ENCODE measurements at regions not wholly inside any gene's neighbourhood (a gene's known extent, or its start where the extent isn't known, plus 50 kb on each side); places are given as distances from the start of the nearest gene placed in this dataset.
"Not testable (repeated sequence)": the region's sequence is repeated elsewhere in the genome, so short reads cannot be mapped to it uniquely, and the experiment has no call there.

- DNase-seq: no peak
- Histone ChIP-seq H3K79me1 (ENCODE audit: low read length) (no peaks in the 10 kb centered on the region), H3K4me2 (ENCODE audit: low read length) (no peak overlapping the region), H3K27me3 (ENCODE audit: insufficient read depth, low read length) (no peaks in the 10 kb centered on the region), H2BK120ac (ENCODE audit: insufficient read depth, low read length, poor library complexity) (no peak overlapping the region), H3K23ac (ENCODE audit: low read length) (no peak overlapping the region), H3K18ac (ENCODE audit: low read length) (no peak overlapping the region), H4K12ac (ENCODE audit: low read depth, low read length) (no peak overlapping the region), H2BK5ac (ENCODE audit: low read depth, low read length, poor library complexity) (no peak overlapping the region), H3K36me3 (ENCODE audit: control insufficient read depth in 1 of 2, insufficient read depth in 2 of 2, low read length in 2 of 2) (no peaks in the 10 kb centered on the region), H3K4me3 (ENCODE audit: low read depth, low read length) (no peak overlapping the region), H2BK12ac (ENCODE audit: low read length) (no peak overlapping the region), H3K4ac (ENCODE audit: low read depth, low read length) (no peak overlapping the region), H3K9ac (ENCODE audit: low read length) (no peak overlapping the region), H4K91ac (ENCODE audit: low read depth, low read length) (no peak overlapping the region), H2AK5ac (ENCODE audit: low read length) (no peak overlapping the region), H4K8ac (ENCODE audit: low read depth, low read length) (no peak overlapping the region), H3K4me1 (ENCODE audit: control insufficient read depth in 1 of 2, insufficient read depth in 2 of 2, low read length in 2 of 2) (no peaks in the 10 kb centered on the region), H3K9me3 (ENCODE audit: insufficient read depth, low read depth, low read length) (no peaks in the 10 kb centered on the region), H2AFZ (ENCODE audit: insufficient read depth, low read length, poor library complexity) (no peak overlapping the region), H3K79me2 (ENCODE audit: control insufficient read depth, insufficient read depth, low read length, poor library complexity) (no peaks in the 10 kb centered on the region), H3K14ac (ENCODE audit: low read length) (no peak overlapping the region), H3K27ac (ENCODE audit: low read depth, low read length) (no peak overlapping the region)
- no CpG with 5 or more reads among the region's 1 CpG for WGBS (ENCODE audit: extremely low coverage, insufficient coverage, insufficient read length)
These were observed 698.7 kb downstream of the GABRG1 start for GRCh38 chr4:45425135-45425534.

GRCh38 chr4:45423896-45424295 is 697.5 kb upstream of the GNPDA2 start:
- no peak overlapping the region for H4K12ac ChIP-seq (ENCODE audit: low read depth, low read length)
- no peak overlapping the region for H3K4me3 ChIP-seq (ENCODE audit: low read depth, low read length)
- H2AFZ ChIP-seq (ENCODE audit: insufficient read depth, low read length, poor library complexity): no peak overlapping the region
- H3K79me2 ChIP-seq (ENCODE audit: control insufficient read depth, insufficient read depth, low read length, poor library complexity): no peaks in the 10 kb centered on the region
- H3K9ac ChIP-seq (ENCODE audit: low read length): no peak overlapping the region
- no peaks in the 10 kb centered on the region for H3K9me3 ChIP-seq (ENCODE audit: insufficient read depth, low read depth, low read length)
- no peak overlapping the region for H3K18ac ChIP-seq (ENCODE audit: low read length)
- H3K4me2 ChIP-seq (ENCODE audit: low read length): no peak overlapping the region
- H3K79me1 ChIP-seq (ENCODE audit: low read length): no peaks in the 10 kb centered on the region
- H4K8ac ChIP-seq (ENCODE audit: low read depth, low read length): no peak overlapping the region
- H3K27ac ChIP-seq (ENCODE audit: low read depth, low read length): no peak overlapping the region
- no peak overlapping the region for H2BK5ac ChIP-seq (ENCODE audit: low read depth, low read length, poor library complexity)
- WGBS (ENCODE audit: extremely low coverage, insufficient coverage, insufficient read length): no CpG with 5 or more reads among the region's 3 CpGs
- H3K14ac ChIP-seq (ENCODE audit: low read length): no peak overlapping the region
- no peak overlapping the region for H2BK12ac ChIP-seq (ENCODE audit: low read length)
- H3K27me3 ChIP-seq (ENCODE audit: insufficient read depth, low read length): no peaks in the 10 kb centered on the region
- no peak overlapping the region for H4K91ac ChIP-seq (ENCODE audit: low read depth, low read length)
- H3K4me1 ChIP-seq (ENCODE audit: control insufficient read depth in 1 of 2, insufficient read depth in 2 of 2, low read length in 2 of 2): no peaks in the 10 kb centered on the region
- H2AK5ac ChIP-seq (ENCODE audit: low read length): no peak overlapping the region
- H2BK120ac ChIP-seq (ENCODE audit: insufficient read depth, low read length, poor library complexity): no peak overlapping the region
- H3K36me3 ChIP-seq (ENCODE audit: control insufficient read depth in 1 of 2, insufficient read depth in 2 of 2, low read length in 2 of 2): no peaks in the 10 kb centered on the region
- no peak overlapping the region for H3K4ac ChIP-seq (ENCODE audit: low read depth, low read length)
- H3K23ac ChIP-seq (ENCODE audit: low read length): no peak overlapping the region
- DNase-seq: no peak

- H2BK5ac ChIP-seq (ENCODE audit: low read depth, low read length, poor library complexity): not testable (repeated sequence)
- no CpG with 5 or more reads among the region's 21 CpGs for WGBS (ENCODE audit: extremely low coverage, insufficient coverage, insufficient read length)
These were observed 693.8 kb upstream of the GNPDA2 start for GRCh38 chr4:45420091-45420674.

GRCh38 chr4:45410701-45411210 is 684.4 kb upstream of the GNPDA2 start:
- H3K27me3 ChIP-seq (ENCODE audit: insufficient read depth, low read length): no peaks in the 10 kb centered on the region
- H3K4me2 ChIP-seq (ENCODE audit: low read length): no peak overlapping the region
- no peaks in the 10 kb centered on the region for H3K79me2 ChIP-seq (ENCODE audit: control insufficient read depth, insufficient read depth, low read length, poor library complexity)
- no peak overlapping the region for H2AK5ac ChIP-seq (ENCODE audit: low read length)
- no peak overlapping the region for H4K8ac ChIP-seq (ENCODE audit: low read depth, low read length)
- H3K9ac ChIP-seq (ENCODE audit: low read length): no peak overlapping the region
- H3K14ac ChIP-seq (ENCODE audit: low read length): no peak overlapping the region
- no peak overlapping the region for H2BK12ac ChIP-seq (ENCODE audit: low read length)
- no peak overlapping the region for H3K4me3 ChIP-seq (ENCODE audit: low read depth, low read length)
- H3K79me1 ChIP-seq (ENCODE audit: low read length): no peaks in the 10 kb centered on the region
- no peak overlapping the region for H3K4ac ChIP-seq (ENCODE audit: low read depth, low read length)
- H2BK120ac ChIP-seq (ENCODE audit: insufficient read depth, low read length, poor library complexity): no peak overlapping the region
- no peaks in the 10 kb centered on the region for H3K4me1 ChIP-seq (ENCODE audit: control insufficient read depth in 1 of 2, insufficient read depth in 2 of 2, low read length in 2 of 2)
- WGBS (ENCODE audit: extremely low coverage, insufficient coverage, insufficient read length): no CpG with 5 or more reads among the region's 5 CpGs
- DNase-seq: no peak
- H2BK5ac ChIP-seq (ENCODE audit: low read depth, low read length, poor library complexity): no peak overlapping the region
- H3K23ac ChIP-seq (ENCODE audit: low read length): no peak overlapping the region
- no peaks in the 10 kb centered on the region for H3K9me3 ChIP-seq (ENCODE audit: insufficient read depth, low read depth, low read length)
- no peak overlapping the region for H2AFZ ChIP-seq (ENCODE audit: insufficient read depth, low read length, poor library complexity)
- no peak overlapping the region for H3K18ac ChIP-seq (ENCODE audit: low read length)
- no peak overlapping the region for H3K27ac ChIP-seq (ENCODE audit: low read depth, low read length)
- no peak overlapping the region for H4K12ac ChIP-seq (ENCODE audit: low read depth, low read length)
- H4K91ac ChIP-seq (ENCODE audit: low read depth, low read length): no peak overlapping the region
- H3K36me3 ChIP-seq (ENCODE audit: control insufficient read depth in 1 of 2, insufficient read depth in 2 of 2, low read length in 2 of 2): no peaks in the 10 kb centered on the region

More at GRCh38 chr4:45420091-45420674, 693.8 kb upstream of the GNPDA2 start:
- not testable (repeated sequence) for H3K27me3 ChIP-seq (ENCODE audit: insufficient read depth, low read length); H2BK12ac ChIP-seq (ENCODE audit: low read length); H3K18ac ChIP-seq (ENCODE audit: low read length); H4K91ac ChIP-seq (ENCODE audit: low read depth, low read length); H3K9me3 ChIP-seq (ENCODE audit: insufficient read depth, low read depth, low read length); H3K79me1 ChIP-seq (ENCODE audit: low read length); H3K27ac ChIP-seq (ENCODE audit: low read depth, low read length); H3K23ac ChIP-seq (ENCODE audit: low read length); H4K12ac ChIP-seq (ENCODE audit: low read depth, low read length); DNase-seq; H4K8ac ChIP-seq (ENCODE audit: low read depth, low read length); H3K4ac ChIP-seq (ENCODE audit: low read depth, low read length); H3K14ac ChIP-seq (ENCODE audit: low read length); H3K79me2 ChIP-seq (ENCODE audit: control insufficient read depth, insufficient read depth, low read length, poor library complexity); H2BK120ac ChIP-seq (ENCODE audit: insufficient read depth, low read length, poor library complexity); H3K36me3 ChIP-seq (ENCODE audit: control insufficient read depth in 1 of 2, insufficient read depth in 2 of 2, low read length in 2 of 2); H3K4me1 ChIP-seq (ENCODE audit: control insufficient read depth in 1 of 2, insufficient read depth in 2 of 2, low read length in 2 of 2); H2AFZ ChIP-seq (ENCODE audit: insufficient read depth, low read length, poor library complexity); H3K9ac ChIP-seq (ENCODE audit: low read length); H3K4me3 ChIP-seq (ENCODE audit: low read depth, low read length); H3K4me2 ChIP-seq (ENCODE audit: low read length); H2AK5ac ChIP-seq (ENCODE audit: low read length)

Measured in trophoblast cell (in vitro differentiated cells and primary cell).